ENCODE measurements at regions not wholly inside any gene's neighbourhood (a gene's known extent, or its start where the extent isn't known, plus 50 kb on each side); places are given as distances from the start of the nearest gene placed in this dataset.

DNA sequence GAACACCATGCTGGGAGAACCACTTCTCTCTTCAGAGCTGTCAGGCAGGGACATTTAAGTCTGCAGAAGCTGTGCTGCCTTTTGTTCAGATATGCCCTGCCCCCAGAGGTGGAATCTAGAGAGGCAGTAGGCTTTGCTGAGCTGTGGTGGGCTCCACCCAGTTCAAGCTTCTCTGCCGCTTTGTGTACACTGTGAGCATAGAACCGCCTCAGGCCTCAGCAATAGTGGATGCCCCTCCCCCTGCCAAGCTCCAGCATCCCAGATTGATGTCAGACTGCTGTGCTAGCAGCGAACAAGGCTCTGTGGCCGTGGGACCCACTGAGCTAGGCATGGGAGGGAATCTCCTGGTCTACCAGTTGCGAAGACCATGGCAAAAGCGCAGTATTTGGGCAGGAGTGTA, 121.6 kb downstream of the NFKBIZ start (continued):
- TF ChIP-seq, protein P1, sequence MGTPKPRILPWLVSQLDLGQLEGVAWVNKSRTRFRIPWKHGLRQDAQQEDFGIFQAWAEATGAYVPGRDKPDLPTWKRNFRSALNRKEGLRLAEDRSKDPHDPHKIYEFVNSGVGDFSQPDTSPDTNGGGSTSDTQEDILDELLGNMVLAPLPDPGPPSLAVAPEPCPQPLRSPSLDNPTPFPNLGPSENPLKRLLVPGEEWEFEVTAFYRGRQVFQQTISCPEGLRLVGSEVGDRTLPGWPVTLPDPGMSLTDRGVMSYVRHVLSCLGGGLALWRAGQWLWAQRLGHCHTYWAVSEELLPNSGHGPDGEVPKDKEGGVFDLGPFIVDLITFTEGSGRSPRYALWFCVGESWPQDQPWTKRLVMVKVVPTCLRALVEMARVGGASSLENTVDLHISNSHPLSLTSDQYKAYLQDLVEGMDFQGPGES (IDR thresholded peaks at IDR 0.05): no peak
- TF ChIP-seq HCFC1 (IDR thresholded peaks at IDR 0.05; ENCODE audit: low read length) (no peak), CHD2 (IDR thresholded peaks at IDR 0.05; ENCODE audit: borderline replicate concordance, low read depth, low read length) (no peak)
- TF ChIP-seq, protein P2, sequence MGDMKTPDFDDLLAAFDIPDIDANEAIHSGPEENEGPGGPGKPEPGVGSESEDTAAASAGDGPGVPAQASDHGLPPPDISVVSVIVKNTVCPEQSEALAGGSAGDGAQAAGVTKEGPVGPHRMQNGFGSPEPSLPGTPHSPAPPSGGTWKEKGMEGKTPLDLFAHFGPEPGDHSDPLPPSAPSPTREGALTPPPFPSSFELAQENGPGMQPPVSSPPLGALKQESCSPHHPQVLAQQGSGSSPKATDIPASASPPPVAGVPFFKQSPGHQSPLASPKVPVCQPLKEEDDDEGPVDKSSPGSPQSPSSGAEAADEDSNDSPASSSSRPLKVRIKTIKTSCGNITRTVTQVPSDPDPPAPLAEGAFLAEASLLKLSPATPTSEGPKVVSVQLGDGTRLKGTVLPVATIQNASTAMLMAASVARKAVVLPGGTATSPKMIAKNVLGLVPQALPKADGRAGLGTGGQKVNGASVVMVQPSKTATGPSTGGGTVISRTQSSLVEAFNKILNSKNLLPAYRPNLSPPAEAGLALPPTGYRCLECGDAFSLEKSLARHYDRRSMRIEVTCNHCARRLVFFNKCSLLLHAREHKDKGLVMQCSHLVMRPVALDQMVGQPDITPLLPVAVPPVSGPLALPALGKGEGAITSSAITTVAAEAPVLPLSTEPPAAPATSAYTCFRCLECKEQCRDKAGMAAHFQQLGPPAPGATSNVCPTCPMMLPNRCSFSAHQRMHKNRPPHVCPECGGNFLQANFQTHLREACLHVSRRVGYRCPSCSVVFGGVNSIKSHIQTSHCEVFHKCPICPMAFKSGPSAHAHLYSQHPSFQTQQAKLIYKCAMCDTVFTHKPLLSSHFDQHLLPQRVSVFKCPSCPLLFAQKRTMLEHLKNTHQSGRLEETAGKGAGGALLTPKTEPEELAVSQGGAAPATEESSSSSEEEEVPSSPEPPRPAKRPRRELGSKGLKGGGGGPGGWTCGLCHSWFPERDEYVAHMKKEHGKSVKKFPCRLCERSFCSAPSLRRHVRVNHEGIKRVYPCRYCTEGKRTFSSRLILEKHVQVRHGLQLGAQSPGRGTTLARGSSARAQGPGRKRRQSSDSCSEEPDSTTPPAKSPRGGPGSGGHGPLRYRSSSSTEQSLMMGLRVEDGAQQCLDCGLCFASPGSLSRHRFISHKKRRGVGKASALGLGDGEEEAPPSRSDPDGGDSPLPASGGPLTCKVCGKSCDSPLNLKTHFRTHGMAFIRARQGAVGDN (IDR thresholded peaks at IDR 0.05): no peak

DNA sequence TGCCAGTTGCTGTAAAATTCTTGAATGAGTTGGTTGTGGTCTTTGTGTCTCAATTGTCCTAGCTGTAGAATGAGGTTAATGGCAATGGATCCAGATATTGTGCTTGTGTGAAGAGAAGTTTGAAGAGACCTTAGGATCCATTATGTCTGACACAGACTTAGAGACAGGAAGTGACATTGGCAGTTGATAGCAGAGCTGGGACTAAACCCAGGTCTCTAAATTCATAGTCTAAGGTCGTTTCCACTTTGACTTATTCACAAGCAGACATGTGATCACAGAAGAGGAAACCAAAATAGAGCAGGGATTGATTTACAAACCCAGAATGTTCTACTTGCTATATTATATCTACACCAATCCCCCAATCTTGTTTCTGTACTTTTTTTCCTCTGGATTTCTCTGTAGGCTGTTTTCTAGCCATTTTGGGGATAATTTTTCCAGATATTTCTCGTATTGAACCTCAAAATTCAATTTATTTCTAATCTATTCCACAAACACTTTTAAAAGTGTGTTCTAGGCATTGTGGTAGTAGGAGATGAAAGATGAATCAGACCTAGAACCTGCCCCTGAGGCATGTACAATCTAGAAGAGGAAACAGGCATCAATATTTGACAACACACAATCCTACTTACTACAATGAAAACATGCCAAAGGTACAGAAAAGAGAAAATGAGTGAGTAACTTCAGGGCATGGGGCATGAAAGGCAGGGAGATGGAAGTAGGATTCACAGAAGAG, 123.3 kb downstream of the NFKBIZ start:
- H3K27me3 ChIP-seq (replicated peaks in 1 of 2; ENCODE audit: control insufficient read depth in 2 of 2, insufficient read depth in 2 of 2, low read length in 1 of 2): no peaks in the 10 kb centered on the region
- no peaks in the 10 kb centered on the region; the same call in none of the 3 replicates for H3K9me3 ChIP-seq (replicated peaks; ENCODE audit: control insufficient read depth, insufficient read depth, low read length)
- RAD21 ChIA-PET (ENCODE audit: unreplicated experiment): interaction anchor here (0.7 to 1.2 kb wide), 3 partner anchors 9 to 124 kb away, joined by 3 read pairs; no protein-coding TSS in a partner anchor
- intact Hi-C loops (cut with micrococcal nuclease; ENCODE audit: unreplicated experiment) (no loop called here), in situ Hi-C loops (cut with MboI) (no loop called here)
- H3K36me3 ChIP-seq (ENCODE audit: control insufficient read depth in 2 of 2, insufficient read depth in 2 of 2, low read length in 1 of 2): no peaks in the 10 kb centered on the region; a peak in 1 of 4 replicates
- no peaks in the 10 kb centered on the region for H4K20me1 ChIP-seq (ENCODE audit: control insufficient read depth, insufficient read depth)
- POLR2A ChIA-PET: no interaction called here
- no TSS peak for BruUV-seq (replicated peaks)
- TF ChIP-seq, protein P3, sequence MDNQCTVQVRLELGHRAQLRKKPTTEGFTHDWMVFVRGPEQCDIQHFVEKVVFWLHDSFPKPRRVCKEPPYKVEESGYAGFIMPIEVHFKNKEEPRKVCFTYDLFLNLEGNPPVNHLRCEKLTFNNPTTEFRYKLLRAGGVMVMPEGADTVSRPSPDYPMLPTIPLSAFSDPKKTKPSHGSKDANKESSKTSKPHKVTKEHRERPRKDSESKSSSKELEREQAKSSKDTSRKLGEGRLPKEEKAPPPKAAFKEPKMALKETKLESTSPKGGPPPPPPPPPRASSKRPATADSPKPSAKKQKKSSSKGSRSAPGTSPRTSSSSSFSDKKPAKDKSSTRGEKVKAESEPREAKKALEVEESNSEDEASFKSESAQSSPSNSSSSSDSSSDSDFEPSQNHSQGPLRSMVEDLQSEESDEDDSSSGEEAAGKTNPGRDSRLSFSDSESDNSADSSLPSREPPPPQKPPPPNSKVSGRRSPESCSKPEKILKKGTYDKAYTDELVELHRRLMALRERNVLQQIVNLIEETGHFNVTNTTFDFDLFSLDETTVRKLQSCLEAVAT (IDR thresholded peaks at IDR 0.05): no peak
- no peak overlapping the region for H3K9ac ChIP-seq (ENCODE audit: control insufficient read depth, insufficient read depth, low read length)
- 3% methylated on average over 2 of the region's 2 CpGs for WGBS (ENCODE audit: insufficient coverage, insufficient replicate concordance, low lambda C conversion rate, missing lambda C conversion rate)
- no peak overlapping the region for H3K4me3 ChIP-seq
- FAIRE-seq (no peak), ATAC-seq (no peak), DNase-seq (ENCODE audit: low read depth, low spot score) (no peak)
- SMC1A ChIA-PET (ENCODE audit: uncharacterized antibody, unreplicated experiment): interaction anchor here (0.6 to 1.6 kb wide), 4 partner anchors 9 to 105 kb away, joined by 3 to 8 read pairs (median 4); no protein-coding TSS in a partner anchor
- no peak overlapping the region for H3K4me2 ChIP-seq (ENCODE audit: control insufficient read depth, insufficient read depth)
- no peak overlapping the region for H3K27ac ChIP-seq (ENCODE audit: control insufficient read depth, insufficient read depth)
- peaks cover 14% of the 10 kb centered on the region; the same call in 1 of the 2 replicates for H3K4me1 ChIP-seq (ENCODE audit: control insufficient read depth, insufficient read depth, low read length)
- no peak overlapping the region for H2AFZ ChIP-seq (ENCODE audit: control insufficient read depth, low read depth, low read length)
- no peaks in the 10 kb centered on the region for H3K79me2 ChIP-seq (ENCODE audit: control insufficient read depth, insufficient read depth, low read length)
- CTCF ChIA-PET: interaction anchor here (0.7 kb wide), 1 partner anchor 56 kb away, joined by 3 read pairs; no protein-coding TSS in a partner anchor
